Islet of Langerhans (tissue), 1 donor: ENCODE measurements at regions not wholly inside any gene's neighbourhood (a gene's known extent, or its start where the extent isn't known, plus 50 kb on each side); places are given as distances from the start of the nearest gene placed in this dataset.
"Not testable (repeated sequence)": the region's sequence is repeated elsewhere in the genome, so short reads cannot be mapped to it uniquely, and the experiment has no call there.

Experiments
- FAIRE-seq: peaks from one replicate; lab custom pipeline; 2011; peaks lifted over from hg19 to GRCh38; lab: Jason Lieb, UNC

GRCh38 chr13:99768986-99769385 is 202.6 kb downstream of the ZIC5 start:
- no peak for FAIRE-seq

- no peak for FAIRE-seq
Measured at GRCh38 chr13:99766641-99767045, 204.9 kb downstream of the ZIC5 start.

DNA sequence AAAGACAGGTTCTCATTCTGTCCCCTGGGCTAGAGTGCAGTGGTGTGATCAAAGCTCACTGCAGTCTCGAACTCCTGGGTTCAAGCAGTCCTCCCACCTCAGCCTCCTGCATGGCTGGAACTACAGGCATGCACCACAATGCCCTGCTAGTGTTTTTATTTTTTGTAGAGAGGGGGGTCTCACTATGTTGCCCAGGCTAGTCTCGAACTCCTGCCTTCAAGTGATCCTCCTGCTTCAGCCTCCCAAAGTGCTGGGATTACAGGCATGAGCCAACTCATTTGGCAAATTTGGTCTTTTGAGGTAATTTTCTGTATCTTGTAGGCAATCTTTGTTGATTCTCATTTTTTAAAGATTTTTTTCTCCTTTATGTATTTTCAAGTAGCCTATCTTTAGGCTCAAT is 205.7 kb downstream of the ZIC5 start:
- no peak for FAIRE-seq

DNA sequence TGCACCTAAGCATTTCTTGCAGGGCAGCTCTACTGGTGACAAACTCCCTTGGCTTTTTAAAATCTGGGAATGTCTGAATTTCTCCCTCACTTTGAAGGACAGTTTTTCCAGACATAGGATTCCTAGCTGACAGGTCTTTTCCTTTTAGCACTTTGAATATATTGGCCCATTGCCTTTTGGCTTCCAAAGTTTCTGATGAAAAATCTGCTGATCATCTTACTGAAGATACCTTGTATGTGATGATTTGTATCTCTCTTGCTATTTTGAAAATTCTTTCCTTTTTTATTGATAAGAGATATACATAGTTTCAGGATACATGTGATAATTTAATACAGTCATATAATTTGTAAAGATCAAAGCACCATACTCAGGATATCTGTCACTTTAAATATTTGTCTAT is 211.1 kb downstream of the ZIC5 start:
- no peak for FAIRE-seq

DNA sequence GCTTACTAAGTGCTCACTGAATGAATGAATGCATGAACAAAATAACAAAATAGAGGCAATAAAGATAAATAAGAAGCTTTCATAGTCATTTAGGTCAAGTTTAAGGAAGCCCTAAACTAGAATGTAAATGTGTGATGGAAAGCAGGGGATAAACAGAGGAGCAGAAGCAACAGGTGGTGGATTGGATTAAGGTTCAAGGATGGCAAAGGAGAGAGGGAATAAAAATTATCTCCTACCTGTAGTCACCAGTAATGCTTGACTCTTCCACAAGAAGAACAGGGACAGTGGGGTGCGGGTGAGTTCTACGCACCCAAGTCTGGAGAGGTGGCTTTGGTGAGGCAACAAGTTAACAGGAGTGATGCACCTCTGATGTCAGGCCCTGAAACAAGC is 212.4 kb downstream of the ZIC5 start:
- FAIRE-seq, result no peak

- no peak for FAIRE-seq
Measured at GRCh38 chr13:99758460-99759162, 213.0 kb downstream of the ZIC5 start.

DNA sequence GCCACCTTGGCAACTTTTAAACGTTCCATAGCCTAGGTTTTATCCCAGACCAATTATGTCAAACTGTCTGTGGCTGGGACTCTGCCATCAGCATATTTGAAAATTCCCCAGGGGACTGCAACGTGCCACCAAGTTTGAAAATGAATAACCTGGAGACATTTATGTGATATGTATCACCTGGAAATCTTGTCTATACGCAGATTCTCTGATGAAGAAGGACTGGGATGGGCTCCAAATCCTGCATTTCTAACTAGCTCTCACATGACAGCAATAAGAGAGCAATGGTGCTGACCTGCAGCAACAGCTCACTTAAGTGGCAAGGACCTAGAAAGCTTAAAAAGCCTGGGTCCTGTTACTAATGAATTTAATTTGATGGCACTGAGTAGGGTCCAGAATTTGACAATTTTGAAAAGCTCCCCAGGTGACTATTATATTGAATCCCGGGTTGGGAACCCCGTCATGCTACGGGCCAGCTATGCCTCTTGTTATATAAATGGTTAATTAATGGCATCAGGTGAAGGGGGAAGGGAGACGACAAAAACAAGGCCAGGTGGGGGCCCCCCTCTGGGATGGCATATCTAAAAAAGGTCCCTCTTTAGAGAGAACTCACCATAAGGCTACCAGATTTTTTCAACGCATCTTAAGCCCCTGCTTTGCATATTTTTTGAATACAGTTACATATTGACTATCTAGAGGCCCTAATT is 213.7 kb downstream of the ZIC5 start:
- no peak for FAIRE-seq

DNA sequence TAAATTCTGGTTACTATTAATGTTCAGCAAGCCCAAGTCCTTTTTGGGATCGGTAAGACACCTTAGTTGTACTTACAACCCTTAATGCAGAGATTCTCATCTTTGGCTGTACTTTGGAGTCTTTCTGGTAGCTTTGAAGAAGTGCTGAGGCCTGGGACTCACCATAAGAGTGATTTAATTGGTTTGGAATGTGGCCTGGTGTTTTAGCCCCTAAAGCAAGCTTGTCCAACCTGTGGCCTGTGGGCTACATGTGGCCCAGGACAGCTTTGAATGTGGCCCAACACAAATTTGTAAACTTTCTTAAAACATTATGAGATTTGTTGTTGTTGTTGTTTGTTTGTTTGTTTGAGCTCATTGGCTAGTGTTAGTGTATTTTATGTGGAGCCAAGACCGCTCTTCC is 215.3 kb downstream of the ZIC5 start:
- FAIRE-seq, result no peak

DNA sequence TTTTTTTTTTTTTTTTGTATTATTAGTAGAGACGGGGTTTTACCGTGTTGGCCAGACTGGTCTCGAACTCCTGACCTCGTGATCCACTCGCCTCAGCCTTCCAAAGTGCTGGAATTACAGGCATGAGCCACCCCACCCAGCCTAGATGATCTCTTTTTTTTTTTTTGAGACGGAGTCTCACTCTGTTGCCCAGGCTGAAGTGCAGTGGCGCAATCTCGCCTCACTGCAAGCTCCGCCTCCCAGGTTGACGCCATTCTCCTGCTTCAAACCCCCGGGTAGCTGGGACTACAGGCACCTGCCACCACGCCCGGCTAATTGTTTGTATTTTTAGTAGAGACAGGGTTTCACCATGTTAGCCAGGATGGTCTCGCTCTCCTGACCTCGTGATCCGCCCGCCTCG is 216.8 kb downstream of the ZIC5 start:
- FAIRE-seq, result not testable (repeated sequence)

- no peak for FAIRE-seq
Measured at GRCh38 chr13:99752373-99752772, 219.2 kb downstream of the ZIC5 start.

GRCh38 chr13:99751517-99752199 is 219.9 kb downstream of the ZIC5 start:
- no peak for FAIRE-seq

DNA sequence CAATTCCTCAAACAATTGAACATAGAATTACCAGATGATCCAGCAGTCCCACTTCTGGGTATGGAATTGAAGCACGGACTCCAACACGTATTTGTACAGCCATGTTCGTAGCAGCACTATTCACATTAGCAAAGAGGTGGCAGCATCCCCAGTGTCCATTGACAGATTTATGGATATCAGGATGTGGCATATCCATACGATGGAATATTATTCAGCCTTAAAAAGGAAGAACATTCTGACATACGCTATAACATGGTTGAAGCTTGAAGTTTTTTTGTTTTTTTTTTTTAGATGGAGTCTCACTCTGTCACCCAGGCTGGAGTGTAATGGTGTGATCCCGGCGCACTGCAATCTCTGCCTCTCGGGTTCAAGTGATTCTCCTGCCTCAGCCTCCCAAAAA is 220.6 kb downstream of the ZIC5 start:
- FAIRE-seq, result no peak

DNA sequence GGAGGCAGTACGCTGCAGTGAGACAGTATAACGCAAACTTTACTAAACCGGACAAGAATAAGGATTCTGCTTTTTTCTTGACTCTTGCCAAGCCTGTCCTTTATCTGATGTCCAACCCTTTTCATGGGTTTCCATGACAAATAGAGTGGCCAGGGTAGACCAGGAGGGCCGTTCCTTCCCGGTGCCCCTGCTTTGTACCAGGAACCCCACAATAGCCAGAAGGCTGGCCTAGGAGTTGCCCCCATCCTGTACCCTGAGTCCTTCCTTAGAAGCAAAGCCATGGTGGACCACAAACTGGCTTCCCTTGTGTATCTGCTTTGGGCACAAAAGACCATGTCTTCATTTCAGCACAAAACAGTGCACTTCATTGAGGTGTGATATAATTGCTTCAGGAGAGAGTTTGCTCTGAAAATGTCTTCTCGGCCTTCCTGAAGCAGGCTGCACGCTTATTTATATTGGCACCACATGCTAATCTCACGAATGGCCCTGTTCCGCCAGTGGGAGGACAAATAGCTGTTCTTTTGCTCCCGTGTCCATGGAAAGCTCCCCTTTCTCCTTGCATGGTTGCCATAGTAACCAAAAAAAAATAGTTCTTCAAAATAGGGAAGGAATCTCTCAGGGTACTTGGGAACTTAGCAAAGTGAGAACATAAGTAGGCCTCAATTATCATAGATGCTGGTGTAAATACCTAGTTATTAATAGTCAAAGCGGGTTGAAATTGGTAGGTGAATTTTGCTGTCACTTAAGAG is 222.1 kb downstream of the ZIC5 start:
- FAIRE-seq, result no peak

DNA sequence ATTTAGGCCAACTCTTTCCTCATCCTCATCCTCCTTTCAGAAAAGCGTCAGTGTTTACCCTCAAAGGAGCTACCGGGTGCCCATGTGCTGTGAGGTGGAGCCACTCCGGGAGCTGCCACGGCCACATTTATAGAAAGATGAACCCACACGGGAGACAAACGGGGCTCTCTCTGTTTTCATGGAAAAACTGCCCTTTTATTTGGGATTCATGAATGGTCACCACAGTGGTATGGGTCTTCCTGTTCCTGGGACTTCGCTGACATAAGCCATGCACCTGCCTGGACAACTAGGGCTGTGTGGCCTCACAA is 224.2 kb downstream of the ZIC5 start:
- no peak for FAIRE-seq

DNA sequence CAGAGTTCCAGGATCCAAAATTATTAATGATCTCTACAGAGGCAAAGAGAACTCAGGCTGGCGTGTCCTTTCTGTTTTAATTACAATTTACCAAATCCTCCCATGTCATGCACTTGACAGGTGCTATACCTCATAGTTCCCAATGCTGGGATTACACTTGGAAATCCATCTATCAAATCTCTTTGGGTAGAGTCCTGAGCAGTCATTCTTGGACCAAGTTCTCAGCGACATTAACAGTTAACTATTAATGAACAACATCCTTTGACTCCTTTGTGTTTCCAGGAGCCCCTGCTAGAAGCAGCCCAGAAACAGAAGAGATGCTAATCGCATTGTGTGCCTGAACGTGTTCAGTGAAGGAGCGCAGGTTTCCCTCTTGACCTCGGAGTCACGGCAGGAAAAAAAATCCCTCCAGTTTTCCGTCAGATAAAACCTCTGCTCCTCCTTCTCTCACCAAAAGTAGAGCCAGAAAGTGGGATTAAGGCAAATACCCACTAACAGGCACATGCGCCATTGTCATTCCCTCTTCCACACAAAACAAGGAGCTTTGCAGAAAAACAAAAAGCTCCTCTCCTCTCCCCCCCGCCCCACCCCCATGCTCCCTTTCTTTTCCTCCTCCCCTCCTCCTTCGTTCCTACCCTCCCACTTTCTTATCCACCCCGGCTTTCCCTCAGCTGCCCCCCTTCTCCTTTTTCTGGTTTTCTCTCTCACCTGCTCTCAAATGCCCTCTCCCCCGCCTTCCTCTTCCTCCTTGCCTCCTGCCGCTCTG is 224.7 kb downstream of the ZIC5 start:
- no peak for FAIRE-seq

DNA sequence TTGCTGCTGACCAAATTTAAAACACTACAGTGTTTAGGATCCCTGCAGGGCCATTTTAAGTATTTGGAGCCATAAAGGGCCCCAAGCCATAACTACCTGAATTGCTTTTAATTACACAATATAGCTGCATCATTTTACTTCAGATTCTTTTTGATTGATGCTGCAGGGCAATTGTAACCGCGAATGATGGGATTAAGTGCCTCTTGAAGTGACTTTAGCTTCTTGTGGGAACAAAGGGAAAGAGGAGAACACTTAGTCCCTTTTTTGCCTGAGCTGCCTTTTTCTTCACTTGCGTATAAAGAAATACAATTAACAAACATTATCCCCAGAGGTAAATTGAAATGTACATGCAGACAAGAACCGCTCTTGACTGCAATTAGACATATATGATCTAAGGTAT is 228.5 kb downstream of the ZIC5 start:
- no peak for FAIRE-seq

DNA sequence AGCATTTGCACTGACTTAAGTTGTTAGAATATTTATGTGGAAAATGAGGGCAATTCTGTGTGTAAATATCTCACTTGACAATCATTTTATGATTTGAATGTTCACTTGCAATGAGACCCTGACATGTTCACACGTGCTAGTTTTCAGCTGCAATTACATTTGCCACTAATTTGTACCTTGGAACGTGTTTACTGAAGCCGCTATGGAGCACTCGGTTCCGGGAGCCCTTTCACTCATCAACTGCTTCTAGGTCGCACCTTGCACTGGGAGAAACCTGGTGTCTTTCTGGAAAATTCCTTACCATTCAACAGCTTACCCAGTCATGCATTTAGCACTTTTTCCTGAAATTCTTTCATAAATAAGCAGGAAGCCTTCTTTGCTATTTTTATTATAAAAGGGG is 229.6 kb downstream of the ZIC5 start:
- no peak for FAIRE-seq

DNA sequence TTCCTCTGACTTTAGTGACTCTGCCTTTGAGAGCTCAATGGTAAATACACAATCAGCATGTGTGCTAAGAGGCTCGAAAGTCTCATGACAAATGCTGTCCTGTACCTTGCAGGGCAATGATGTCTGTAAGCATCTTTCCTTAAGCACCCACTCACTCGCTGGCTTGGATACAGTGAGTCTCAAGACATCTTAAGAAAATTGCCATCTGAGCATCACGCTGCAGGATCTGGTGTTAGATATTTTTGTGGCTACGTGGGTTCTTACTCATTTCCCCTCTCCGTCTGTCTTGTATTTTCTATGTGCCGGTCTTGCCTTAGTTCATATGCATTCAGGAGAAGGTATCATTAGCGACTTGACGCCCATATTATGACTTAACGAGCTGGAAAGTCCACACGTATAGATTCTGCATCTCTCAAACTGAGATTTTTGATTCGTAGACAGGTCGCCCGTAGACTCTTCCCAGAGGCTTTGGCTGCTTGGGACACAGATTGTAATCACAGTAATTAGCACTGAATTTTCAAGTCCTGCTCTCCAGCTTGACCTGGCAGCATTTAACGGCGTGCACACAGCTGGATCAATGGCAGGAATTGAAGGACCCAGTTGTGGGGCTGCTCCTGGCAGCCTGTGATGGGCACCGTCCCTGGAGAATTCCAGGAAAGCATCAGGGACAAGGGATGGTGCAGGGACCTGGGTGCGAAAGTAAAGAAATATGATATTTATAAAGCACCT is 231.2 kb downstream of the ZIC5 start:
- no peak for FAIRE-seq

- FAIRE-seq, result no peak
Measured at GRCh38 chr13:99738626-99739025, 232.9 kb downstream of the ZIC5 start.

- no peak for FAIRE-seq
Measured at GRCh38 chr13:99737481-99738245, 233.9 kb downstream of the ZIC5 start.

- FAIRE-seq, result no peak
Measured at GRCh38 chr13:99736541-99736940, 235.0 kb downstream of the ZIC5 start.
